Right hindlimb (tissue), 1 donor: ENCODE measurements at regions not wholly inside any gene's neighbourhood (a gene's known extent, or its start where the extent isn't known, plus 50 kb on each side); places are given as distances from the start of the nearest gene placed in this dataset.

Source experiments
- DNase-seq: peaks from one replicate; pipeline ENCODE4 v3.0.0-alpha.2; 2018

GRCh38 chr22:47375621-47376321, 613.3 kb downstream of the TBC1D22A start:
- no peak for DNase-seq

DNA sequence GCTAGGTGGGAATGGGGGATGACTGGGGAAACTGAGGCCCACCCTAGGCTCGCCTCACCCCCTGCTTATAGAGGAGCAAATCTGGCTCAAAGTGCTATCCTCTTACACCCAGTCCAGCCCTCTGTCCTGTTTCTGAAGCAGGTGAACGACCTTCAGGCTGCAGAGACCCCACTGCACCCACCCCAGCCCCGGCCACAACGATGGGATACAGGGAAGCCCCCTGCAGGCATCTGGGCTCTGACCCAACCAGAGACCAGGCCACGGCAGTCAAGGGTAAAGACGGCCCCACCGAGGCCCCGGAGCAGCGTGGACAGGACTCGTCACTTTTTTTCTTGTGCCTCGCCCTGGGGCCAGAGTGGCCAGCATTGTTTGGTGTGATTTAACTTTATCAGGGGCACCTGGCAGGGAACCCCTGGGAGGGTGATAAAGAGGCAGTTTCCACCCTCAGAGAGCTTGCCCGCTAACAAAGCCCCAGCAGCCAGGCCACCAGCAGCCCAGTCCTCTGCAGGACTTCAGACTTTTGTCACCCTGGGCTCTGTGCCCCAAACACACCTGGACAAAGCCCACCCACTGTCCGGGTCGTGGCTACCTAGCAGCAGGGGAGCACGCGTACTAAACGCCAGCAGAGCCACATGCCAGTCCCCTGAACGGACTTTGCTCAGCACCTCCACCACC, 612.6 kb downstream of the TBC1D22A start:
- DNase-seq: peak; percentile 7

GRCh38 chr22:47374273-47374771, 611.9 kb downstream of the TBC1D22A start:
- DNase-seq: peak; percentile 4

DNA sequence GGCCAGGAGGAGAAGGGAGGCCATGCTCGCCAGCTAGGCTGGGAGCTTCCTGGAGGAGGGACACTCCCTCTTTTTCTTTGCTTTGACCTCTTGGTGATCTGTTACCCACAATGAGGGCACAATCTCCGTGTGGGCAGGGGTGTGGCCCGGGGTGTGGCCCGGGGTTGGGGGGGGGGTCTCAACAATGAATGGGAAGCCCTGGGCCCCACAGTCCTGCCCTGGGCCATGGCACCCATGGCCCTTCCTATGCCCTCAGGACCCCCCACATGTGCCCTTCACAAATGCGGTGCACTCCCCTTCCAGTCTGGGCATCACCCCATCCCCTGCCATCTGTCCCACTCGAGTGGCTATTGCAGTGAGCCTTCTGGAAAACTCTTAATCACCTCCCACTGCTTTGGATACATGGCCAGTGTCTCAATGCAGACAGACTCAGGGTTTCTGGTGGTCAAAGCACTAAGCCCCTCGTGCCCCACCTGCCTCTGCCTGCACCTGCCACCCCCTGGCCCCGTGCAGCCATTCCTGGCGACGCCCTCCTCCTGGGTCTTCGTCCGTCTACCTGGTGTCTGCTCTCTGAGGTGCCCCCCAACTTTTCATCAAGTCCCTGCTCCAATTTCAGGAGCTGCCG, 611.3 kb downstream of the TBC1D22A start:
- DNase-seq: no peak

GRCh38 chr22:47372596-47373385, 610.3 kb downstream of the TBC1D22A start:
- DNase-seq: peak; percentile 6

- no peak for DNase-seq
These were observed 609.7 kb downstream of the TBC1D22A start for GRCh38 chr22:47372111-47372581.

GRCh38 chr22:47371263-47372090, 609.0 kb downstream of the TBC1D22A start:
- peak; percentile 4 for DNase-seq

DNA sequence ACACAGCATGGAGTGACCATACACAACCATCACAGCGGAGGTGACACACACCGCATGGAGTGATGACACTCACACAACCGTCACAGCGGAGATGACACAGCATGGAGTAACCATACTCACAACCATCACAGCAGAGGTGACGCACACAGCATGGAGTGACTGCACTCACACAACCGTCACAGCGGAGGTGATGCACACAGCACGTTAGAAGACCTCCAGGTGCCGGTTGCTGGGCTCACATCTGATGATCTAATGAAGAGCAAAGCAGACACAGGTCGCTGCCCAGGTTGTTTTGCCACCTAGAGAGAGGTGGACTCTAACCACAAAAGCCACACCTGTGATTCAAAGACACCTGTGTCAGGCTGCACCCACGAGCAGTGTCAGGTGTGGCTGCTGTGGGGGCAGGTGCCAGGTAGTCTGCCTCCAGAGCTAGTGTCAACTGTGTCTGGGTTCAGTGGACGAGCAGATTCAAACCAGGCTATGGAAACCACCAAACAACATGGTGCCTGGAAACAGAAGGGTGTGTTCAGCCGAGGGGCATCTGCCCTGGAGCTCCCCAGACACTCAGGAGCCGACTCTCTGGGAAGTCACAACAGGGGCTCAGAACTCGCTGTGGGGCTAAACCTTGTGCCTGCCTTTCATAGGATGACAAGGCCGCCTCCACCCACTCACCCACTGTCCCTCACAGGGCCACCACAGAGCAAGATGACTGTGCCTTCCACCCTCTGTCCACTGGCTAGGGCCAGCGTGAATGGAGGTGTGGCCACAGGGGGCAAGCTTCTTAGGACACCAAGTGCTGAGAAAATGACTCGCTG, 608.2 kb downstream of the TBC1D22A start:
- DNase-seq: no peak

DNA sequence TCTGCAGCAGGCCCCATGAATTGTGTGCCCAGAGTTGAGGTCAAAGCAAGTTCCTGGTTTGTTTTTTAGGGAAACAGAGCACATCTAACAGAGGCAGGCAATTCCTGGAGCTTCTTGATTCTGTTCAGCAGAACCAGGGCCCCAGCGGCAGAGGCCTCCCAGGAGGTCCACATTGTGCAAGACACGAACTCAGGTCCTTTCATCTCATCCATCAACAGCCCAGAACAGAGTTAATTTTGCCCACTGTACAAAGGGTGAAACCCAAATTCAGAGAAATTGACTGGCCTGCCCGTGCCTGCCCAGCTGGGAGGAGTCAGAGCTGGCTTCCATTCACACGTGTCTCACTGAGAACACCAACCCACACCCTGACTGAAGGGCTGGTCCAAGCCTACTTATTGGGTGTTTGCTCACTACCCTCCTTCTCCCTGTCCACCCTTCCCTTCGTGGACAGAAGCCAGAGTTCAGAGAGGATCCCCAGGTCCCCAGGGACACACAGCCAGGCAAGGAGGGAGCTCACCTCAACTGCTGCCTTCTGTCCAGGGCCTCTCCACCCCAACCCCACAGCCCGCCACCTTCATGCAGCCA, 607.1 kb downstream of the TBC1D22A start:
- no peak for DNase-seq

- no peak for DNase-seq
These were observed 606.6 kb downstream of the TBC1D22A start for GRCh38 chr22:47369020-47369419.

GRCh38 chr22:47367993-47368945, 605.8 kb downstream of the TBC1D22A start:
- no peak for DNase-seq

DNA sequence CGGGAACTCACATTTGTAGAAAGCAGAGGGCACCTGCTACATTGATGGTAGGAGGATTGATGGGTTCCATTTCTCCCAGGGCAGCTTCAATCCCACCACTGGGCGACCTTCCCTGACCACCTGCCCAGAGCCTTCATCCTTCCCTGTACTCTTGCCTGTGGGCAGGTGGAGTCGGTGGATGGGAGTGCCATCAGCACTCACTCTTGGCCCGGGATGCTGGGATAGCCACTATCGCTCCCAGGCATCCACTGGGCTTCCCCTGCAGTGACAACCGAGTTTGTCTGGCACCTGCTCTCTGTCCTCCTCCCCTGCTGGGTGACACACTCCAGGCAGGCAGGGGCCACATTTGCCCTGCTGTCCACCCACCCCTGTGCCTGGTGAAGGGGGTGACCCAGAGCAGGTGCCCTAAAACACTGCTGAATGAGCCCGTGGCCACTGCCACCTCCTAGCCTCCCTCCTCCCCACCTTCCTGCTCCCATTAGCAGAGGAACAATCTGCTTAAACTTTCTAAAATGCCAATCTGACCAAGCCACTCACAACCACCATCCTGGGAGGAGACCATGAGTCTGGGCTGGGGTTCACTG, 604.7 kb downstream of the TBC1D22A start:
- no peak for DNase-seq

DNA sequence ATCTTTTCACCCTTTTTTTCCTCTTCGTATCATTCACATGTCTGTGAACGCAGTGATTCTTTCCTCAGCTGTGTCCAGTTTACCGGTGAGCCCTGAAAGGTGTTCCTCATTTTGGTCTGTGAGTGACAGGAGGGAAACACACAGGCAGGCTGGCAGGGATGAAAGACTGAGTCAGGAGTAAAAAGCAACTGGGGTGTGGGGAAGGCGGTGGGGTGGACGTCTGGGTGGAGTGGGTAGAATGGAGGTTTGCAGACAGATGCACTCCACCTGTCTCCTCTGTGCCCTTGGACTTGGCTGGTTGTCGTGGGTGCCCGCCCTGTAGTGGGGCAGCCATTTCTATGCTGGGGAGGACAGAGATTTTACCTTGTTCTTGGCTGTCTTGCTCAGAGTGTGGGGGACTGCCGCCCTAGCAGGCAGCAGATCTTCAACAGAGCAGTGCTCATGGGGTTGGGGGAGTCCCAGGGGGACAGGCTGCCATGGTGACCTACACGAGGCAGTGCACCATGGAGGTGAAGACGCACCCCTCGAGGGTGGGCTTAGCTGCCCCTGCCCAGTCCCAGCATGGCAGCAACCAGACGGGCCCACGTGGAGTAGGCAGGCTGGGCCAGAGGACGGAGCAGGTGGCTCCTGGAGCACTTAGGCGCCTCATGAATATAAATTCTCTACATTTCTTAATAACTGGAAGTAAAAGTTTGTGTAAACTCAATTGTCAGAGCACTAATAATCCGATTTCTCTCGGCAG, 603.7 kb downstream of the TBC1D22A start:
- DNase-seq: no peak

DNA sequence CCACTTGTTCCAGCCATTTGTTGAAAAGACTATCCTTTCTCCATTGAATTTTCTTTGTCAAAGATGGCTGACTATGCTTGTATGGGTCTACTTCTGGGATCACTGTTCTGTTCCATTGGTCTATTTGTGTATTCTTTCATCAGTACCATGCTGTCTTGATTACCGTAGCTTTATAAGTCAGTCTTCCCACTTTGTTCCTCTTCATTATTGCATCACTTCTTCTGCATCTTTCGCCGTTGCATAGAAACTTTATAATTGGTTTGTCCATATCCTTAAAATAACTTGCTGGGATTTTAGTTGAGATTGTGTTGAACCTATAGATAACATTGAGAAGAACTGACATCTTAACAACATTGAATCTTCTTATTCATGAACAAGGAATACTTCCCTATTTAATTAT, 598.8 kb downstream of the TBC1D22A start:
- no peak for DNase-seq

GRCh38 chr22:47357493-47357892, 595.0 kb downstream of the TBC1D22A start:
- DNase-seq: no peak

- DNase-seq: no peak
These were observed 594.6 kb downstream of the TBC1D22A start for GRCh38 chr22:47357086-47357485.

- DNase-seq: no peak
These were observed 594.1 kb downstream of the TBC1D22A start for GRCh38 chr22:47356511-47357011.
